ENCODE measurements at regions not wholly inside any gene's neighbourhood (a gene's known extent, or its start where the extent isn't known, plus 50 kb on each side); places are given as distances from the start of the nearest gene placed in this dataset.

GRCh38 chr7:35480806-35481205 lies 214.1 kb downstream of the HERPUD2 start:
- Histone ChIP-seq H3K4me1 (ENCODE audit: insufficient read depth, poor library complexity, severe bottlenecking) (no peaks in the 10 kb centered on the region), H3K27me3 (ENCODE audit: insufficient read depth, poor library complexity, severe bottlenecking) (peaks cover 11% of the 10 kb centered on the region), H3K27ac (ENCODE audit: poor library complexity, severe bottlenecking) (no peak overlapping the region), H3K36me3 (ENCODE audit: low read depth) (no peaks in the 10 kb centered on the region), H3K4me3 (ENCODE audit: severe bottlenecking) (no peak overlapping the region), H3K9me3 (ENCODE audit: severe bottlenecking) (no peaks in the 10 kb centered on the region)
- TF ChIP-seq, protein P1, sequence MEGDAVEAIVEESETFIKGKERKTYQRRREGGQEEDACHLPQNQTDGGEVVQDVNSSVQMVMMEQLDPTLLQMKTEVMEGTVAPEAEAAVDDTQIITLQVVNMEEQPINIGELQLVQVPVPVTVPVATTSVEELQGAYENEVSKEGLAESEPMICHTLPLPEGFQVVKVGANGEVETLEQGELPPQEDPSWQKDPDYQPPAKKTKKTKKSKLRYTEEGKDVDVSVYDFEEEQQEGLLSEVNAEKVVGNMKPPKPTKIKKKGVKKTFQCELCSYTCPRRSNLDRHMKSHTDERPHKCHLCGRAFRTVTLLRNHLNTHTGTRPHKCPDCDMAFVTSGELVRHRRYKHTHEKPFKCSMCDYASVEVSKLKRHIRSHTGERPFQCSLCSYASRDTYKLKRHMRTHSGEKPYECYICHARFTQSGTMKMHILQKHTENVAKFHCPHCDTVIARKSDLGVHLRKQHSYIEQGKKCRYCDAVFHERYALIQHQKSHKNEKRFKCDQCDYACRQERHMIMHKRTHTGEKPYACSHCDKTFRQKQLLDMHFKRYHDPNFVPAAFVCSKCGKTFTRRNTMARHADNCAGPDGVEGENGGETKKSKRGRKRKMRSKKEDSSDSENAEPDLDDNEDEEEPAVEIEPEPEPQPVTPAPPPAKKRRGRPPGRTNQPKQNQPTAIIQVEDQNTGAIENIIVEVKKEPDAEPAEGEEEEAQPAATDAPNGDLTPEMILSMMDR (IDR thresholded peaks at IDR 0.05; ENCODE audit: poor library complexity, severe bottlenecking), result no peak
- ATAC-seq (ENCODE audit: low read depth), result no peak
- DNase-seq (ENCODE audit: low spot score), result no peak

DNA sequence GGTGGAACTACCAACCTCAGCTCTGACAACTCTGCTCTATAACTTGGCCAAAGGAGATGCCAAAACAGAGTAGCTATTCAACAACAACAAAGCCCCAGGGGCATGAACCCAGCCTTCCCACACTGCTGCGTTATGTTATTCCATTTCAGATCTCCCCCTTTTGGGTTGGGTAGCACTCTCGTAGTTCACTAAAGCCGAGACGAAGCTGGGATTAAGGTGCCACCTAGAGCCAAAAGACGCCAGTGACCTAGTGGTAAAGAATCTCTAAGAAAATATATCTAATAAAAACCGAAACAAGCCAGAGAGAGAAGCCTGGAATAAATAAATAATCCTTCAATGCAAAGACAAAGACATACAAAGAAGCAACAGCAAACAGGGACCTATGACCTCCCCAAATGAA lies 217.3 kb downstream of the HERPUD2 start:
- no peaks in the 10 kb centered on the region for H3K9me3 ChIP-seq (ENCODE audit: severe bottlenecking)
- no peak overlapping the region for H3K4me3 ChIP-seq (ENCODE audit: severe bottlenecking)
- no peak for ATAC-seq (ENCODE audit: low read depth)
- H3K36me3 ChIP-seq (ENCODE audit: low read depth), result no peaks in the 10 kb centered on the region
- no peak overlapping the region for H3K27ac ChIP-seq (ENCODE audit: poor library complexity, severe bottlenecking)
- no peak for DNase-seq (ENCODE audit: low spot score)
- no peaks in the 10 kb centered on the region for H3K27me3 ChIP-seq (ENCODE audit: insufficient read depth, poor library complexity, severe bottlenecking)
- no peaks in the 10 kb centered on the region for H3K4me1 ChIP-seq (ENCODE audit: insufficient read depth, poor library complexity, severe bottlenecking)
- TF ChIP-seq, protein P1 (IDR thresholded peaks at IDR 0.05; ENCODE audit: poor library complexity, severe bottlenecking), result no peak

- H3K27me3 ChIP-seq (ENCODE audit: insufficient read depth, poor library complexity, severe bottlenecking), result peaks cover 3% of the 10 kb centered on the region
- no peaks in the 10 kb centered on the region for H3K9me3 ChIP-seq (ENCODE audit: severe bottlenecking)
- ATAC-seq (ENCODE audit: low read depth) (no peak), DNase-seq (ENCODE audit: low spot score) (no peak)
- no peak overlapping the region for H3K27ac ChIP-seq (ENCODE audit: poor library complexity, severe bottlenecking)
- no peaks in the 10 kb centered on the region for H3K4me1 ChIP-seq (ENCODE audit: insufficient read depth, poor library complexity, severe bottlenecking)
- TF ChIP-seq, protein P1 (IDR thresholded peaks at IDR 0.05; ENCODE audit: poor library complexity, severe bottlenecking), result no peak
- H3K4me3 ChIP-seq (ENCODE audit: severe bottlenecking), result no peak overlapping the region
- no peaks in the 10 kb centered on the region for H3K36me3 ChIP-seq (ENCODE audit: low read depth)
These were observed 220.2 kb upstream of the TBX20 start for GRCh38 chr7:35474100-35474499.

DNA sequence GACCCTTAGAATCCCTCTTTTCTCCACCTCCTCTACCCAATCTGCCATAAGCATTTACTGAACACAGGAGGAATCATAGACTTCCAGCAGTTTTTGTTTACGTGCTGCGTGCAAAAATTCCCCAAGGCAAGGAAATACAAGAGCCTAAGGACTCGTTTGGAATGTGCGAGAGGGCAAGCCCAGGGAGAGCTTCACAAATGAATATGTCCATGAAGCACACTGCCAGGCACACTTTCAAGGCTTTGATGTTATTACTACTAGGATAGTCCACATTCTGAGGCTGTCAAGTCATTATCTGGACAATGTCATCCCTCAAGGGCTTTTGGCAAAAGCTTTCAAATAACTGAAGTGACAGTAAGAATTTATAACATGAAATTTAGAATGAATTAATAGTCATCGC lies 214.7 kb upstream of the TBX20 start:
- DNase-seq (ENCODE audit: low spot score), result no peak
- Histone ChIP-seq H3K27ac (ENCODE audit: poor library complexity, severe bottlenecking) (no peak overlapping the region), H3K4me3 (ENCODE audit: severe bottlenecking) (no peak overlapping the region), H3K36me3 (ENCODE audit: low read depth) (no peaks in the 10 kb centered on the region), H3K9me3 (ENCODE audit: severe bottlenecking) (no peaks in the 10 kb centered on the region), H3K27me3 (ENCODE audit: insufficient read depth, poor library complexity, severe bottlenecking) (peaks cover 3% of the 10 kb centered on the region), H3K4me1 (ENCODE audit: insufficient read depth, poor library complexity, severe bottlenecking) (no peaks in the 10 kb centered on the region)
- ATAC-seq (ENCODE audit: low read depth), result no peak
- TF ChIP-seq, protein P1 (IDR thresholded peaks at IDR 0.05; ENCODE audit: poor library complexity, severe bottlenecking), result no peak

DNA sequence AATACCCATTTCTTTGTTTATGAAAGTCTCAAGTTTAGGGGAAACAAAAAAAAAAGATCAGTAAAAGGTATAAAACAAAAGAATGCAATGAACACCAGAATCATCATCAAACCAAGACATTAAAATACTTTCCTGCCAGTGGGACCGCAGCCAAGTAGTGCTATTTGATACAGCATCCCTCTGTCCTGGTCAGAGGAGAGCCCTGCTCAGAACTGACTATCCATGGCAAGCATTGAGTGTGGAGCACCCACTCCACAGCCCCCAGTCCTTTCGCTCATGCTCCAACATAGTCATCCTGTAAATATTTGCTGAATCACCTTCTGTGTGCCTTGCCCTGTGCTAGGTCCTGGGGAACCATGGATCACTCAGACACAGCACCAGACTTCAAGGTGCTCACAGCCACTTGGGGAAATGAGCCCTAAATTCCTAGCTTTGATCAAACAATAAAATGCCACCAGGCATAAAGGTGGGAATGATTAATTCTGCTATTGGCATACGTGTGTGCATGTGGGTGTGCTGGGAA lies 213.6 kb upstream of the TBX20 start:
- TF ChIP-seq, protein P1 (IDR thresholded peaks at IDR 0.05; ENCODE audit: poor library complexity, severe bottlenecking), result no peak
- Histone ChIP-seq H3K4me1 (ENCODE audit: insufficient read depth, poor library complexity, severe bottlenecking) (no peaks in the 10 kb centered on the region), H3K27ac (ENCODE audit: poor library complexity, severe bottlenecking) (no peak overlapping the region), H3K36me3 (ENCODE audit: low read depth) (no peaks in the 10 kb centered on the region), H3K9me3 (ENCODE audit: severe bottlenecking) (no peaks in the 10 kb centered on the region), H3K4me3 (ENCODE audit: severe bottlenecking) (no peak overlapping the region), H3K27me3 (ENCODE audit: insufficient read depth, poor library complexity, severe bottlenecking) (peaks cover 3% of the 10 kb centered on the region)
- DNase-seq (ENCODE audit: low spot score) (no peak), ATAC-seq (ENCODE audit: low read depth) (no peak)
